GM15510 (cell line): ENCODE measurements at regions not wholly inside any gene's neighbourhood (a gene's known extent, or its start where the extent isn't known, plus 50 kb on each side); places are given as distances from the start of the nearest gene placed in this dataset.

ENCODE experiments used
- POLR2A ChIP-seq: IDR thresholded peaks from 3 replicates; pipeline ENCODE4 v1.6.1; 2011; ENCODE audit warnings: borderline replicate concordance; ENCODE audit not compliant: insufficient read length; ENCODE audit errors: extremely low read depth

DNA sequence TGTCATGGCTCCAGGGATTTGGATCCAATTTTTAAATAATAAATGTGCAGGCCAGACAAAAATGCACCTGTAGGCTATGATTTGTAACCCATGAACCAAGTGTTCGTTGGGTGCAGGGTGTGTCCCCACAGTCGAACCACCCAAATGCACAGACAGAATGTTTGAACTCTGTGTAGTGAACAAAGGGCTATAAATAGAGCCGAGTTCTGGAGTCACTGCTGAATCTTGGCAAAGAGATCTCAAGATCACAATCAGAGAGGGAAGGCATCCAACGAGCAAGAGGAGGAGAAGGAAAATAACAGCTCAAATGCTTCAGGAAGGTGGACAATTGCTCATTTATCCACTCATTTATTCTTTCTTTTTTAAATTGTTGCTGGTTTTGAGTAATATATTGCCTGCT is 547.9 kb downstream of the FGF9 start:
- TF ChIP-seq POLR2A: no peak

DNA sequence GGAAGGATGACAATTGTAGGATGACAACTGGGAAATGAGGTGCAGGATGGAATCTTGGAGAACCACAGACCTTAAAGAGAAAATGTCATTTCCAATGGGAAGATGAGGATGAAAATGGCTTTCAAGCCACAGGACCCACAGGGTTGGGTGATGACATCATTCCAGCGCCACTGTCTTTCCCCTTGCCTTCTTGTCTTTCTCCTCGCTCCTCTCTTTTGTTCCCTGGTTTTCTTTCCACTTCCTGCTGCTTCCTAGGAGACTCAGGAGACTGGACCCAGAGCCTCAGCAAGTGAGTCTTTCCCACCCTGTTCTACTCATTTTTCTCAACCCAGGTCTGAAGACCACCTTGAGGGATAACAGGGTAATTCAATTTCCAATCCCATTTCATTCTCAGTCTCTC is 548.8 kb downstream of the FGF9 start:
- no peak for TF ChIP-seq POLR2A

GRCh38 chr13:22220151-22221135 is 549.6 kb downstream of the FGF9 start:
- no peak for TF ChIP-seq POLR2A

DNA sequence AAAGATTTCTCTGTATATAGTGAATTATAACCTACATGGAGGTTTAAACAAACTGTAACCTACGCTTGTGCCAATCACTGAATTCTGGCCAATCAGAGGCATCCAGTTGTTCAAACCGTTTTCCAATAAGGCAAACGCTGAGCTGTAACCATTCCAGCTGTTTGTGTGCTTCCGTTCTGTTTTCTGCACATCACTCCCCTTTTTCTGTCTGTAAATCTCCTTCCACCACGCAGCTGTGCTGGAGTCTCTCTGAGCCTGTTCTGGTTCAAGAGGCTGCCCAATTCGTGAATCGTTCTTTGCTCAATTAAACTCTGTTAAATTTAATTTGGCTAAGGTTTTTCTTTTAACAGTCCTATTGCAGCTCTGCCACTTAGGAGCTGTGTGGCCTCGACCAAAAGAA is 552.5 kb downstream of the FGF9 start:
- TF ChIP-seq POLR2A: no peak

- TF ChIP-seq POLR2A: no peak
Observed at GRCh38 chr13:22226086-22226485, 555.2 kb downstream of the FGF9 start.

DNA sequence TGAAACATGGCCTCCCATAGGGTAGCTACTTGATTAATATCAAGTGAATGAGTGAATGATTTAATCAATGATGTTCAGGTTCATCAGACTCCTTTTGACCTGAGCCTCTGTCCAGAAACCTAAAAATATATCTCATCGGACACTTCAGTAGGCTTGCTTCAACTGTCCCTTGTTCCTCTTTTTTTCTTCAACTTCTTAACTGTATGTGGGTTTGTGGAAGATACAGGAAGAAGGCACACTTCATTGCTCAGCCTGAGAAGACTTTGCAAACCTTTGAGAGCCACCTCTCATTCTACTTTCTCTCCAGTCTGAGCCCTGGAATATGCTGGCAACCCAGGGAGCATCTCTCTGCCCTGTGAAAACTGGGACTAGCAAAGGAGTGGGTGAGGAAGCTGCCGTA is 557.0 kb downstream of the FGF9 start:
- TF ChIP-seq POLR2A: no peak

DNA sequence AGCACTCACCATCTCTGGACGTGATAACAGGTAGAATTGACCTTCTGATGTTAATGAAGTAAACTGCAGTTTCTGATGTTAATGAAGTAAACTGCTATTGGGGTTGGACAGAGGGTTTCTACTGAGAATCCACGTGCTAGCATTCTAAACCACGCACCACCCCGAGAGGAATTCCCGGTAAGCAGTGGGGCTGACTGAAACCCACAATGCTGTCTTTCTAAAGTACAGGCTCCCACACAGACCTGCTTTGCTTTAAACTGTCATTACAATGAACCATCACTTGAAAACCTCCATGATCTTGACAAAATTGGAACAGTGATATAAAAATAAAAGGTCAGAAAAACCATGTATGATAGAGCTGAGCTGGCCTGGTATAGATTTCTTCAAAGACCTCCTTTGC is 559.0 kb downstream of the FGF9 start:
- no peak for TF ChIP-seq POLR2A

DNA sequence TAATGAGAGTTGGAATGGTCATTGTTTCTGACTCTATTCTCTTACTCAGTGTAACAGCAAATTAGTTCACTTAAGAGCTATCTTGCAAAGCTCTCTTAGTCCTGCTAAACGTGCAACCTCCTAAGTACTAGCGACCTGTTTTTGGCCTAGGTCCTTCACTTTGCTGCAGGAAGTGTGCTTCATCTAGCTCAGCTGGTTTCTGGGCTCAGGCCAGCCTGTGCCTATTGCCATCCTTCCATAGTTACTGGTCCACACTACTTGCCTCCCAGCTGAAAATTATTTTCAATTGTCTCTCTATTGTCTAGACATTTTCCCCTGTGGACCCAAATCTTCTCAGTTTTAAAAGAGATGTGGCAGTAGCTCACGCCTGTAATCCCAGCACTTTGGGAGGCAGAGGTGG is 561.3 kb downstream of the FGF9 start:
- no peak for TF ChIP-seq POLR2A

DNA sequence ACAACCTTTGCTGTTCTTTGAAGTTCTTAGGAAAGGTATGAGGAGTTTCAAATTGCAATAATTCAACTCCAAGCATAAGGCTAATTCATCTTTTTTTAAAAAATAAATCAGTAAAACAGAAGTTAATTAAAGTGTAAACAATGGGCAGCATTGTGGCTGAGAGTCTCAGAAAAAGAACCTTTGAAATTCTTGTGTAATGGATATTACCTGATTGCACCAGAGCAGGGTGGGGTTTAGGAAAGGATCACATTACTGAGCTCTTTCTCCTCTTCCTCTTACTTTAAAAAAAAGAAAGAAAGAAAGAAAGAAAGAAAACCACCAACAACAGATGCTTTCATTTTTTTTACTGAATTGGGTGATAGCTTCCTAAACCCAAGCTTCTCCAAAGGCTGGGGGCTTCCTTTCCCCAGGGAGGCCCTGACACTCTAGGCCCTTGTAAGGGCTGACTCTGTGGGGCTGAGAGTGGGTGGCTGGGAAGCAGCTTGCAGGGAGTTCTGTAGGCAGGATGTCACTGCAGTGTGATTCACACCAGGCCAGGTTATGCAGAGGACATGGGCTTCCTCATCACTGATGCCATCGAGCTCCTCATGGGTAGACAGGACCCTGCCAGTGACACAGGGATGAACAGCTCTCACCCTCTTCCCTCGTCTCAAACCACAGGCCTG is 564.5 kb downstream of the FGF9 start:
- TF ChIP-seq POLR2A: no peak

GRCh38 chr13:22235950-22236290 is 565.0 kb downstream of the FGF9 start:
- TF ChIP-seq POLR2A: no peak

DNA sequence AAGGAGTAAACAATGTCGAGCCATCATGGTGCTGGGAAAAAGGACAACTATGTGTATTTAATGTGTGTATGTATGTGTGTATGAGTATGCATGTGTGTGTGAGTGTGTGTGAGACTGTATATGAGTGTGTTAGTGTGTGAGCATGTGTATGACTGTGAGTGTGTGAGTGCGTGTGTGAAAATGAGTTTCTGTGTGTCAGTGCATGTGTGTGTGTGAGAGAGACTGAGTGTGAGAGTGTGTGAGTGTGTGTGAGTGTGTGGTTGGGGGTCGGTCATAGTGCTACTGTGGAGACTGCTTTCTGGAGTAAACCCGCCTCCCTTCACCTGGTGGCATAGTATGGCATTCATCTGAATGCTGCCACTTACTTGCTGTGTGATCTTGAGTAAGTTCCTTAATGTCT is 567.4 kb downstream of the FGF9 start:
- TF ChIP-seq POLR2A: no peak

DNA sequence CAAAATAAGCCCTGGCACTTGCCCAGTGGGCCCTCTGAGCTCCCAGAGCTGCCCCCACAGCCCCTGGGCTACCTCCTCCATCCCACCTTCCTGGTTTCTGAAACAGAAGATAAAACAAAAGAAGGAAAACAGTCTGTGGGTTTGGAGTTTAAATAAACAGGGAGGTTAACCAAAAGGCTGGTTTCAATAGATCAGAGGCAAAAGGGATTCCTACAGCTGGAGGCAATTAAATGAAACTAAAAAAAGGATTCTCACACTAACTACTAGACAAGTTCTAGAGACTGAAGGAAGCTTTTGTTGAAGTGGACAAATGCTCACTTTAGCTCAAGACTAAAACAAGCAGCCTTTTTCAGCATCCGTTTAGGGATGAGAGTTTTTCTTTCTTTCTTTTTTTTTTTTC is 569.8 kb downstream of the FGF9 start:
- TF ChIP-seq POLR2A: no peak

DNA sequence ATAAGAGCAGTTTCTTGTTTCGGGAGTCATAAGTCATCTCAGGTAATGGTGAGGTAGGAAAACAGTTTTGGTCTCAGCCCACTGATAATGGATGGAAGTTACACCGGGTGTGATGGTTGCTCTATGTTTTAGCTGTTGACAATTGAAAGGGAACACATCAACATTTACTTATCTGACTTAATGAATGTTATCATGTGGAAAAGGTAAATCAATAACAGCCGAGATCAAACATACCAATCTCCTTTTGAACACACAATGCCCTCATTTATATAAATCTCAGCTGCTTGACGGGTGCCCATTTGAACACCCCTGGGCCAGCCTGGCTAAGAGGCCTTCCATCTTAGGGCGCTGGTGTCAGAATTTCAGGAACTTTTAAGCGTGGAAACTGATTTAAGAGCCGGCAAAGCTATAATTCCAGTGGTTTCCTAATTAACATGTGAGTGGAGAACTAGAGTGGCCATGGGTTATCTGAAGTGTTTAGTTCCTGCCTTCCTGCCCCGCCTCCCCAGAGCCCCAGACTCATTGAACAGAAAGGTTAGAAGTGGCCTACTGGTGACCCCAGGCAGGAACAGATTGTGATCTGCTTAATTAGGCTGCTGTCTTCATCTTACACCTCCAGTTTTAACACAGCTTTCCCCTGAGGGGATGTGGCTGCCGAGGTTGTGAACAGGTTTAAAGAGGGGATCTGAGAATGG is 572.7 kb downstream of the FGF9 start:
- TF ChIP-seq POLR2A: no peak

GRCh38 chr13:22252281-22252830 is 581.5 kb downstream of the FGF9 start:
- TF ChIP-seq POLR2A: no peak

DNA sequence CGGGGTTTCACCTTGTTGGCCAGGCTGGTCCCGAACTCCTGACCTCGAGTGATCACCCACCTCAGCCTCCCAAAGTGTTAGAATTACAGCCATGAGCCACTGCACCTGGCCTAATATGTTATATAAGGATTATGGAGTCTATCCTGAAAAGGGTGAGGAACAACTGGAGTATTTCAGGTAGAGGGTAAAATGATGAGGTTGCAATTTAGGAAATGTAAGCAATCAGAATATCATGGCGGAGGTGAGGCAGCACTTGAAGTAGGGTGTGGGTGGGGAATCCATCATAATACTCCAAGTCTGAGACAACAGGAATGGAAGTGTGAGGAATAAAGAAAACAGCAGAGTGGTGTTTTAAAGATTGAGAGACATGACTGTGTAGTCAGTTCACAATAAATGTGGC is 582.2 kb downstream of the FGF9 start:
- TF ChIP-seq POLR2A: no peak
